IMR-90 (cell line): ENCODE measurements at regions not wholly inside any gene's neighbourhood (a gene's known extent, or its start where the extent isn't known, plus 50 kb on each side); places are given as distances from the start of the nearest gene placed in this dataset.

Source experiments
- ATAC-seq: fragments of 200-7000 bp; cut with Tn5 transposase; 2 replicates; pipeline ENCODE4 v1.9.1; 2020; ENCODE audit warnings: low read depth, mild to moderate bottlenecking, moderate library complexity
- BruUV-seq: library from RNA; stranded (reverse); fragments of 400-500 nt; replicated peaks from 2 replicates; lab custom pipeline; 2021; lab: Mats Ljungman, UMichigan
- CTCF ChIA-PET: fragments of 300-600 bp; formaldehyde crosslinking; extraction: SDS; loops from one replicate; lab custom pipeline; 2021; ENCODE audit warnings: antibody characterized with exemption; lab: Yijun Ruan, JAX
- POLR2A ChIA-PET: fragments of 300-600 bp; sonication (Branson Sonifier 250); formaldehyde crosslinking; loops from one replicate; lab custom pipeline; 2022; ENCODE audit warnings: antibody characterized with exemption; ENCODE audit not compliant: unreplicated experiment; lab: Charles Lee
- DNase-seq: peaks from one replicate; pipeline ENCODE4 v3.0.0; 2013
- H2AFZ ChIP-seq: replicated peaks from 2 replicates; pipeline ENCODE3; 2013; ENCODE audit warnings: low read length, mild to moderate bottlenecking; ENCODE audit not compliant: poor library complexity
- H2AK5ac ChIP-seq: 2 replicates; pipeline ENCODE4 v1.6.1; 2013; ENCODE audit warnings: low read depth, low read length, inconsistent platforms
- H2AK9ac ChIP-seq: replicated peaks from 2 replicates; pipeline ENCODE3; 2013; ENCODE audit warnings: mild to moderate bottlenecking, low read depth, low read length, moderate library complexity; ENCODE audit not compliant: poor library complexity
- H2BK120ac ChIP-seq: 2 replicates; pipeline ENCODE4 v1.6.1; 2013; ENCODE audit warnings: low read depth, low read length, inconsistent platforms
- H2BK15ac ChIP-seq: 3 replicates; pipeline ENCODE4 v1.6.1; 2013; ENCODE audit warnings: low read depth, low read length, inconsistent platforms
- H2BK20ac ChIP-seq: 2 replicates; pipeline ENCODE4 v1.6.1; 2013; ENCODE audit warnings: low read depth, mild to moderate bottlenecking, inconsistent platforms, low read length, moderate library complexity
- H2BK5ac ChIP-seq: 2 replicates; pipeline ENCODE4 v1.6.1; 2013; ENCODE audit warnings: mild to moderate bottlenecking, low read depth, low read length, inconsistent platforms; ENCODE audit not compliant: poor library complexity, severe bottlenecking
- H3K14ac ChIP-seq: replicated peaks from 2 replicates; pipeline ENCODE4 v1.6.1; 2013; ENCODE audit warnings: low read depth, low read length, inconsistent platforms
- H3K18ac ChIP-seq: 2 replicates; pipeline ENCODE4 v1.6.1; 2013; ENCODE audit warnings: low read depth, low read length, control low read depth
- H3K23ac ChIP-seq: 2 replicates; pipeline ENCODE4 v1.6.1; 2013; ENCODE audit warnings: low read depth, low read length, inconsistent platforms
- H3K27ac ChIP-seq: 2 replicates; pipeline ENCODE4 v1.5.1; 2013; ENCODE audit warnings: mild to moderate bottlenecking, control low read depth, low read length; ENCODE audit not compliant: insufficient read depth
- H3K27me3 ChIP-seq: 2 replicates; pipeline ENCODE4 v1.6.1; 2013; ENCODE audit warnings: low read length; ENCODE audit not compliant: control insufficient read depth, insufficient read depth
- H3K36me3 ChIP-seq: 2 replicates; pipeline ENCODE4 v1.6.1; 2013; ENCODE audit warnings: low read length, mixed read lengths; ENCODE audit not compliant: control insufficient read depth, insufficient read depth
- H3K4ac ChIP-seq: 2 replicates; pipeline ENCODE4 v1.6.1; 2013; ENCODE audit warnings: low read depth, low read length, inconsistent platforms
- H3K4me1 ChIP-seq: 2 replicates; pipeline ENCODE4 v1.6.1; 2013; ENCODE audit warnings: low read length, mixed read lengths; ENCODE audit not compliant: control insufficient read depth, insufficient read depth
- H3K4me2 ChIP-seq: 2 replicates; pipeline ENCODE4 v1.6.1; 2013; ENCODE audit warnings: low read depth, mild to moderate bottlenecking, control low read depth, low read length, moderate library complexity
- H3K4me3 ChIP-seq: 2 replicates; pipeline ENCODE4 v1.5.1; 2013; ENCODE audit warnings: low read depth, mild to moderate bottlenecking, control low read depth, low read length, moderate library complexity; ENCODE audit not compliant: insufficient read depth
- H3K56ac ChIP-seq: 2 replicates; pipeline ENCODE4 v1.6.1; 2013; ENCODE audit warnings: low read length, inconsistent platforms; ENCODE audit not compliant: insufficient read depth; ENCODE audit errors: extremely low read depth
- H3K79me1 ChIP-seq, 2 experiments: 2 replicates each; pipeline ENCODE4 v1.6.1; 2013; ENCODE audit warnings: low read length in 2 of 2, inconsistent platforms in 1 of 2, low read depth in 1 of 2
- H3K9ac ChIP-seq: 2 replicates; pipeline ENCODE4 v1.6.1; 2013; ENCODE audit warnings: low read depth, low read length, control low read depth
- H3K9me1 ChIP-seq: 2 replicates; pipeline ENCODE4 v1.6.1; 2013; ENCODE audit warnings: low read length, inconsistent platforms; ENCODE audit not compliant: insufficient read depth
- H3K9me3 ChIP-seq: 2 replicates; pipeline ENCODE4 v1.6.1; 2013; ENCODE audit warnings: low read length; ENCODE audit not compliant: control insufficient read depth, insufficient read depth
- H4K20me1 ChIP-seq: 2 replicates; pipeline ENCODE4 v1.6.1; 2013; ENCODE audit warnings: low read length, inconsistent platforms; ENCODE audit not compliant: insufficient read depth
- H4K5ac ChIP-seq: 2 replicates; pipeline ENCODE4 v1.6.1; 2013; ENCODE audit warnings: mild to moderate bottlenecking, low read depth, low read length, control low read depth
- H4K8ac ChIP-seq, 2 experiments: 2 replicates each; pipeline ENCODE4 v1.6.1; 2013; ENCODE audit warnings: low read depth in 2 of 2, low read length in 2 of 2, control low read depth in 1 of 2, inconsistent platforms in 1 of 2
- H4K91ac ChIP-seq: 2 replicates; pipeline ENCODE4 v1.6.1; 2013; ENCODE audit warnings: low read depth, low read length, inconsistent platforms; ENCODE audit not compliant: insufficient read depth
- MAFK ChIP-seq: IDR thresholded peaks from 2 replicates; pipeline ENCODE4 v1.6.1; 2012; ENCODE audit warnings: low read depth, low read length, improper control_type of control experiment
- NFE2L2 ChIP-seq: fragments of 150-350 bp; IDR thresholded peaks from 2 replicates; pipeline ENCODE4 v1.6.1; 2016; ENCODE audit warnings: low read depth, mild to moderate bottlenecking, low read length
- POLR2A ChIP-seq: IDR thresholded peaks from 2 replicates; pipeline ENCODE4 v1.6.1; 2012; ENCODE audit warnings: mild to moderate bottlenecking, low read depth, low read length
- SMC3 ChIP-seq: fragments of 150-350 bp; IDR thresholded peaks from 2 replicates; pipeline ENCODE4 v1.6.1; 2016; ENCODE audit warnings: low read depth, mild to moderate bottlenecking, antibody characterized with exemption, low read length, moderate library complexity
- WGBS, 2 experiments: methylation state at CpG; one replicate each; pipeline versions ENCODE4 v1.1.5 to v1.1.7; 2013; ENCODE audit warnings: missing lambda C conversion rate in 2 of 2; ENCODE audit not compliant: insufficient read length in 1 of 2; ENCODE audit errors: extremely low coverage in 2 of 2; 5-methylcytosine and 5-hydroxymethylcytosine counted together
- dilution Hi-C: fragments of 300-500 bp; cut with HindIII; formaldehyde crosslinking; loops from one replicate; pipeline ENCODE4 v1.14.3; 2018; ENCODE audit warnings: low sequenced_read_pairs; ENCODE audit not compliant: unreplicated experiment
- in situ Hi-C: fragments of 300-500 bp; cut with MboI; formaldehyde crosslinking; loops from 3 replicates; pipeline ENCODE4 v1.14.3; 2019; ENCODE audit warnings: low sequenced_read_pairs, inconsistent platforms, mixed read lengths
- intact Hi-C: fragments of 100-400 bp; cut with micrococcal nuclease; formaldehyde crosslinking; loops from 2 replicates; pipeline ENCODE4 v1.10.0; 2022

DNA sequence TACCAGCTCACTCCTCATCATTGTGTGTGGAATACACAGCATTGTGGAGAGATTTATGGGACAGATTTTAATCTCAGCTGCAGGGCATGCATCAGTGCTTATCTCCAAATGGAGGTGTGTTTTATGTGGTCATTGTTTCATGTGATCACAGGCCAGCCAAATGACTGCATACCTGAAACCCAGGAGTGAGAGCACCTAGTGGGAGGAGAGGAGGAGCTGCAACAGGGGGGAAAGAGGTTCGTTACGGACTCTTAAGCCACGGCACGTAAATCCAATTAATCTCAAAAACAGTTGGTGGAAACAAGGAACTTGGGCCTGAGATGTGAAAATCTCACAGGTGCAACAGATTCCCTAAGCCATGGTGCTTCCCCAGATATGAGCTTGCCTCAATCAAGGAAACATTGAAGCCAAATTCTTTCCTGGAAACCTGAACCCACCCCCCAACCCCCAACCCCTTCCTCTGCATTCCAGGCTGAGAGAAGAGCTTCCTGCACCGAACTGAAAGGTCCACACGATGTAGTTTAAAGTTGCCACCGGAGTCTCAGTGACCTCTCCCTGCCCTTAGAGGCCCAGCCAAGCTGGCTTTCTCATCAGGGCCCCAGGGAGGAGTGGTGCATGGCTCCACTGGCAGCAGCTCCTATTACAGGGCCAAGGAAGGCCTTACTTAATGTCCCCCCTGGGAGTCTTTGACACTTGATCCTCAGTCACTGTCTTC, 167.4 kb downstream of the C1D start:
- no peaks in the 10 kb centered on the region for H4K20me1 ChIP-seq
- no peaks in the 10 kb centered on the region for H3K27me3 ChIP-seq
- no CpG with 5 or more reads among the region's 7 CpGs for WGBS, 2 experiments
- H3K9ac ChIP-seq, result no peak overlapping the region
- H2BK5ac ChIP-seq, result no peak overlapping the region
- no peak overlapping the region for H2BK15ac ChIP-seq
- no peaks in the 10 kb centered on the region for H3K79me1 ChIP-seq
- no peak overlapping the region for H2AK5ac ChIP-seq
- H3K56ac ChIP-seq, result no peak overlapping the region
- intact Hi-C loops (no loop called here), in situ Hi-C loops (no loop called here), dilution Hi-C loops (no loop called here)
- H3K4me2 ChIP-seq, result no peak overlapping the region
- H3K4ac ChIP-seq, result no peak overlapping the region
- no peaks in the 10 kb centered on the region for H3K9me1 ChIP-seq
- no peak for TF ChIP-seq SMC3
- TF ChIP-seq MAFK, result no peak
- TF ChIP-seq NFE2L2, result no peak
- TF ChIP-seq POLR2A, result no peak
- no peak overlapping the region for H3K4me3 ChIP-seq
- H4K8ac ChIP-seq, result no peak overlapping the region
- DNase-seq (no peak), ATAC-seq (no peak)
- H2BK20ac ChIP-seq, result no peak overlapping the region
- no peak overlapping the region for H2AK9ac ChIP-seq
- H4K5ac ChIP-seq, result no peak overlapping the region
- H4K91ac ChIP-seq, result no peak overlapping the region
- no peaks in the 10 kb centered on the region; the same call in 1 of the 2 replicates for H3K4me1 ChIP-seq
- H3K14ac ChIP-seq, result no peak overlapping the region
- no peaks in the 10 kb centered on the region for H3K36me3 ChIP-seq
- H3K9me3 ChIP-seq, result no peaks in the 10 kb centered on the region
- no peak overlapping the region for H2BK120ac ChIP-seq
- no TSS peak for BruUV-seq
- no peak overlapping the region for H3K18ac ChIP-seq
- no peak overlapping the region for H3K27ac ChIP-seq
- peak overlapping the region; percentile 47 for H2AFZ ChIP-seq
- CTCF ChIA-PET, result no interaction called here
- POLR2A ChIA-PET, result no interaction called here
- no peak overlapping the region for H3K23ac ChIP-seq
